Right cardiac atrium (tissue), 5 donors: ENCODE measurements at regions not wholly inside any gene's neighbourhood (a gene's known extent, or its start where the extent isn't known, plus 50 kb on each side); places are given as distances from the start of the nearest gene placed in this dataset.
"Not testable (repeated sequence)": the region's sequence is repeated elsewhere in the genome, so short reads cannot be mapped to it uniquely, and the experiment has no call there.

Source experiments
- ATAC-seq, 2 donors: fragments of 200-7000 bp; cut with Tn5 transposase; one replicate each; pipeline versions ENCODE4 v1.8.0 to v1.9.1; 2020; ENCODE audit warnings: moderate library complexity in 2 of 2, mild to moderate bottlenecking in 1 of 2
- DNase-seq, 3 donors: peaks; one replicate each; pipeline ENCODE4 v3.0.0-alpha.2; 2020
- H3K27ac ChIP-seq: one replicate; pipeline ENCODE4 v1.5.1; 2013; ENCODE audit warnings: mild to moderate bottlenecking, low read length, control low read depth, moderate library complexity
- H3K27me3 ChIP-seq: one replicate; pipeline ENCODE4 v1.6.1; 2013; ENCODE audit not compliant: control insufficient read depth, insufficient read depth
- H3K4me1 ChIP-seq: one replicate; pipeline ENCODE4 v1.6.1; 2013; ENCODE audit warnings: low read length; ENCODE audit not compliant: control insufficient read depth, insufficient read depth
- H3K4me3 ChIP-seq: one replicate; pipeline ENCODE4 v1.5.1; 2013; ENCODE audit warnings: low read length, control low read depth
- H3K9me3 ChIP-seq: one replicate; pipeline ENCODE4 v1.6.1; 2013; ENCODE audit warnings: low read length; ENCODE audit not compliant: control insufficient read depth
- WGBS: extraction: QIAGEN DNeasy Blood & Tissue Kit; methylation state at CpG from one replicate; pipeline ENCODE4 v1.1.7; 2013; 5-methylcytosine and 5-hydroxymethylcytosine counted together
- intact Hi-C, 4 donors: fragments of 100-400 bp; cut with DNase I; formaldehyde crosslinking; loops; one replicate each; pipeline versions ENCODE4 v1.11.0 to v1.14.0; 2022 to 2023
- donor health status: healthy with polysubstance abuse.
- donor health status: DM: no; HTN: yes; CAD: no.
- donor health status: DM: no; HTN: no; CAD: no.
- donor health status: DM: no; HTN: yes; CAD: no; lungs with severe emphysema.
- donor health status: DM: yes; HTN: yes; CAD: no.

GRCh38 chr3:125679258-125679657 is 84.0 kb upstream of the OSBPL11 start:
- ATAC-seq (no peak), DNase-seq (no peak)
- H3K4me1 ChIP-seq = peaks cover 8% of the 10 kb centered on the region
- 81% methylated on average over 4 of the region's 4 CpGs for WGBS
- no peaks in the 10 kb centered on the region for H3K27me3 ChIP-seq
- H3K9me3 ChIP-seq = no peaks in the 10 kb centered on the region
- no peak overlapping the region for H3K4me3 ChIP-seq
- intact Hi-C loops = no loop called here
- H3K27ac ChIP-seq = no peak overlapping the region

- Histone ChIP-seq H3K4me1 (peaks cover 8% of the 10 kb centered on the region), H3K4me3 (no peak overlapping the region), H3K9me3 (no peaks in the 10 kb centered on the region), H3K27ac (no peak overlapping the region), H3K27me3 (no peaks in the 10 kb centered on the region)
- ATAC-seq = no peak
- DNase-seq = no peak
- 96% methylated on average over 11 of the region's 11 CpGs for WGBS
- intact Hi-C loops = no loop called here
Measured at GRCh38 chr3:125681146-125681545, 85.8 kb upstream of the OSBPL11 start.

DNA sequence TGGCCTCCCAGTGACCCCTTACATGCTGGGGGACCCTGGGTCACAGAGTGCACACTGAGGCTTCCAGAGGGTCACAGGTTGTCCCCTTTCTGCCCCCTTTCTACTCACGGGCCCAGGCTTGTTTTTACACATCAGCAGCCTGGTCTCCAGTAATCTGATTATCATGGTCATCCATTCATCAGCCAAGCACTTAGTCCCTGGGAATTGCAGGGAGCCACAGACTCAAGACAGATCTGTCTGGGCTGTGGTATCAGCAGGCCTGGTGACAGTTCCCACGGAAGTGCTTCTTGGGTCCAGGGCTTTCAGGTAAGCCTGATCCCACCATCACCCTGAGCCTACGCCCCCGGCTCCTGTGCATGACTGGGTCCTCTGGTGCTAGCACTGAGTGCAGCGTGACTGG is 86.6 kb upstream of the OSBPL11 start:
- H3K9me3 ChIP-seq, H3K4me1 ChIP-seq, intact Hi-C loops, H3K27me3 ChIP-seq, DNase-seq, H3K4me3 ChIP-seq, H3K27ac ChIP-seq, ATAC-seq: not testable (repeated sequence)
- WGBS = 90% methylated on average over 5 of the region's 5 CpGs

GRCh38 chr3:125682610-125683009 is 87.3 kb upstream of the OSBPL11 start:
- H3K4me1 ChIP-seq, H3K9me3 ChIP-seq, H3K4me3 ChIP-seq, H3K27me3 ChIP-seq, H3K27ac ChIP-seq, intact Hi-C loops: not testable (repeated sequence)
- WGBS = 26% methylated on average over 4 of the region's 4 CpGs
- ATAC-seq (peak; percentile 72 to 83), DNase-seq (peak; percentile 65 to 79 (median 74))

GRCh38 chr3:125683067-125683829 is 88.0 kb upstream of the OSBPL11 start:
- Histone ChIP-seq H3K4me3 (no peak overlapping the region), H3K27me3 (no peaks in the 10 kb centered on the region), H3K27ac (peak overlapping the region; percentile 28), H3K9me3 (no peaks in the 10 kb centered on the region), H3K4me1 (peaks cover 8% of the 10 kb centered on the region)
- ATAC-seq (peak; percentile 68 to 85), DNase-seq (peak; percentile 51 to 82 (median 80))
- intact Hi-C loops = no loop called here
- 27% methylated on average over 9 of the region's 9 CpGs for whole genome bisulfite sequencing

- DNase-seq = peak; percentile 31 to 72 (median 68)
- H3K27ac ChIP-seq = no peak overlapping the region
- H3K27me3 ChIP-seq = no peaks in the 10 kb centered on the region
- ATAC-seq = peak; percentile 25 to 45
- WGBS = 43% methylated on average over 11 of the region's 11 CpGs
- no peak overlapping the region for H3K4me3 ChIP-seq
- no peaks in the 10 kb centered on the region for H3K9me3 ChIP-seq
- peaks cover 8% of the 10 kb centered on the region for H3K4me1 ChIP-seq
- intact Hi-C loops = no loop called here
Measured at GRCh38 chr3:125684199-125684598, 88.9 kb upstream of the OSBPL11 start.

DNA sequence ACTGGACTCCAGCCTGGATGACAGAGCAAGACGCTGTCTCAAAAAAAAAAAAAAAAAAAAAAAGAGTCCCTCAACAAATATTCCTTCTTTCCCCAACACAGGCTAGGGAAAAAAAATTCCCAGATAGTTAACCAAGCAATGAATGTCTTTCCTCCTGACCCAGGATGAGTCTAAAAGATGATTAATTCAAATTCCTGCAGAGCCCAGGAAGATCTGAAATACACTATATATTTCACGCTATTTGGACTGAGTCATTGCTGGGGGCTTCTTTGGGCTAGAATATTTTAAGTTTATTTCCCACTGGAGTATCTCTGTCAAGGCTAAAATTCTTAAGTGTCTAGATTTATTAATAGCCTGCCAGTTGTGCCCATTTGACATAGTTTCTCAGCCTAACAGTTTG is 90.4 kb upstream of the OSBPL11 start:
- H3K4me3 ChIP-seq, H3K4me1 ChIP-seq, H3K27me3 ChIP-seq, H3K9me3 ChIP-seq, DNase-seq, H3K27ac ChIP-seq, ATAC-seq, intact Hi-C loops: not testable (repeated sequence)
- WGBS = 87% methylated on average over 2 of the region's 2 CpGs

DNA sequence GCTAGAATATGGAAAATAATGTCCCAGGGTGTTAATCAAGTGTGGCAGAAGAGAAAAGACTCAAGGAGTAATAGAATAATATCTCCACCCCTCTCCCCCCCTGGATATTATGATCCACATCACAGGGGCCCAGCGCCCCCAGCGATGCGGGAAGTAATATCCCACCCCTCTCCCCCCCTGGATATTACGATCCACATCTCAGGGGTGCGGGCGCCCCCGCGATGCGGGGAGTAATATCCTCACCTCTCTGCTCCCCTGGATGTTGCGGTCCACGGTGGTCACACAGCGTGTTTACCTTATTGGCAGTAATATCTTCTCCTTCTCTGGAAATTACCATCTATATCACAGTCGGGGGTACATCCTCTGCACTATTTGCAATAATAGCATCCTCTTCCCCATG is 97.1 kb upstream of the OSBPL11 start:
- Histone ChIP-seq H3K4me1 (no peaks in the 10 kb centered on the region), H3K27me3 (no peaks in the 10 kb centered on the region), H3K27ac (no peak overlapping the region), H3K4me3 (no peak overlapping the region), H3K9me3 (no peaks in the 10 kb centered on the region)
- WGBS = 89% methylated on average over 13 of the region's 13 CpGs
- ATAC-seq = no peak
- intact Hi-C loops = no loop called here
- no peak for DNase-seq

- Histone ChIP-seq H3K4me3 (no peak overlapping the region), H3K9me3 (no peaks in the 10 kb centered on the region), H3K27me3 (no peaks in the 10 kb centered on the region), H3K27ac (no peak overlapping the region), H3K4me1 (no peaks in the 10 kb centered on the region)
- 91% methylated on average over 10 of the region's 10 CpGs for WGBS
- intact Hi-C loops = no loop called here
- DNase-seq (no peak), ATAC-seq (no peak)
Measured at GRCh38 chr3:125693887-125694286, 98.6 kb upstream of the OSBPL11 start.

DNA sequence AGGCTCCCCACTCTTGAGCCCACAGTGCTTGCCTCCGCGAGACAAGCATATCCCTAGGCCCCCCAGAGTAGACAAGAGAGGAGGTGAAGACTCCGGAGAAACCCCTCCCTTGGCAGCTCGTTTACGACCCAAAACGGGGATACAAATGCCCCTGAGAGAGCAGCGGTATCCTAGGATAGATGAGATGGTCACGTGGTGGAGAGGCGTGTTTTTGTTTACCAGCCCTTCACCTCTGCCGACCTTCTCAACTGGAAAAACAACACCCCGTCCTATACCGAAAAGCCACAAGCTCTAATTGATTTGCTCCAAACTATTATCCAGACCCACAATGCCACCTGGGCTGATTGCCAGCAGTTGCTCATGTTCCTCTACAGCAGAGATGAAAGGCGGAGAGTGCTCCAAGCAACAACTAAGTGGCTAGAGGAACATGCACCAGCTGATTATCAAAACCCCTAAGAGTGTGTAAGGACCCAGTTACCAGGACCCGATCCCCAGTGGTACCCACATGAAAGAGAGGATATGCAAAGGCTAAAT is 99.5 kb upstream of the OSBPL11 start:
- intact Hi-C loops = no loop called here
- Histone ChIP-seq H3K27me3 (no peaks in the 10 kb centered on the region), H3K4me1 (no peaks in the 10 kb centered on the region), H3K27ac (no peak overlapping the region), H3K4me3 (no peak overlapping the region), H3K9me3 (no peaks in the 10 kb centered on the region)
- WGBS = 89% methylated on average over 14 of the region's 14 CpGs
- no peak for ATAC-seq
- no peak for DNase-seq

DNA sequence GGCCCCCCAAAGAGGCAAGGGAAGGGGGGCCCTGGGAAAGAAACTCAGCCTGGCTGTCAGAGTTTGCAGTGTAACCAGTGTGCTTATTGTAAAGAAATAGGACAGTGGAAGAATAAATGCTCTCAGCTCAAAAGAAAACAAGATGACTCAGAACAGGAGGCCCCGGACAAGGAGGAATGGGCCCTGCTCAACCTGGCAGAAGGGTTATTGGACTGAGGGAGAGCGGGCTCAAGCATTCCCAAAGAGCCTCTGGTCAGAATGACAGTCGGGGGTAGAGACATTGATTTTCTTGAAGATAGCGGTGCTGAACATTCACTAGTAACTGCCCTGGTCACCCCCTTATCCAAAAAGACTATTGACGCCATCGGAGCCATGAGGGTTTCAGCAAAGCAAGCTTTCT is 100.4 kb upstream of the OSBPL11 start:
- no peak for ATAC-seq

More for the DNA sequence above, 100.4 kb upstream of the OSBPL11 start:
- DNase-seq = no peak
- H3K4me1 ChIP-seq = no peaks in the 10 kb centered on the region
- no peaks in the 10 kb centered on the region for H3K27me3 ChIP-seq
- no peaks in the 10 kb centered on the region for H3K9me3 ChIP-seq
- no peak overlapping the region for H3K27ac ChIP-seq
- H3K4me3 ChIP-seq = no peak overlapping the region
- 90% methylated on average over 6 of the region's 6 CpGs for WGBS
- intact Hi-C loops = no loop called here
